SK-N-SH treated with all-trans-retinoic acid at 6 μM for 48 hours (cell line): ENCODE measurements at regions not wholly inside any gene's neighbourhood (a gene's known extent, or its start where the extent isn't known, plus 50 kb on each side); places are given as distances from the start of the nearest gene placed in this dataset.
A peak's percentile ranks its signal among the peaks of the same experiment; 100 is the strongest.

Experiments
- ATAC-seq: fragments of 200-7000 bp; cut with Tn5 transposase; 3 replicates; pipeline ENCODE4 v1.9.1; 2020; ENCODE audit warnings: mild to moderate bottlenecking, moderate library complexity
- ARNTL ChIP-seq: fragments of 450-650 bp; formaldehyde crosslinking; IDR thresholded peaks from 2 replicates; pipeline ENCODE4 v1.5.0; 2020; ENCODE audit warnings: low read depth, mild to moderate bottlenecking, moderate library complexity, borderline replicate concordance
- BACH2 ChIP-seq: fragments of 250-450 bp; sonication (Bioruptor Pico); IDR thresholded peaks from 2 replicates; pipeline ENCODE4 v1.9.0; 2021; ENCODE audit warnings: mild to moderate bottlenecking, borderline replicate concordance
- CREB5 ChIP-seq: fragments of 250-450 bp; sonication (Bioruptor Pico); IDR thresholded peaks from 2 replicates; pipeline ENCODE4 v1.5.1; 2020; ENCODE audit warnings: low read depth, mild to moderate bottlenecking, moderate library complexity
- CSDC2 ChIP-seq: fragments of 250-450 bp; sonication (Bioruptor Pico); IDR thresholded peaks from 2 replicates; pipeline ENCODE4 v1.5.0; 2020; ENCODE audit warnings: mild to moderate bottlenecking, moderate library complexity
- ESRRG ChIP-seq: fragments of 250-450 bp; sonication (Bioruptor Pico); IDR thresholded peaks from 2 replicates; pipeline ENCODE4 v1.6.1; 2021; ENCODE audit warnings: mild to moderate bottlenecking
- GLIS3 ChIP-seq: fragments of 250-450 bp; sonication (Bioruptor Pico); IDR thresholded peaks from 2 replicates; pipeline ENCODE4 v1.5.0; 2020; ENCODE audit warnings: mild to moderate bottlenecking, moderate library complexity
- ISL1 ChIP-seq: fragments of 250-450 bp; sonication (Bioruptor Pico); IDR thresholded peaks from 2 replicates; pipeline ENCODE4 v2.1.2; 2022; ENCODE audit warnings: mild to moderate bottlenecking, moderate library complexity
- OSR1 ChIP-seq: fragments of 250-450 bp; sonication (Bioruptor Pico); IDR thresholded peaks from 2 replicates; pipeline ENCODE4 v1.8.0; 2022; ENCODE audit warnings: moderate library complexity, mild to moderate bottlenecking, inconsistent platforms
- PATZ1 ChIP-seq: fragments of 250-450 bp; sonication (Bioruptor Pico); IDR thresholded peaks from 2 replicates; pipeline ENCODE4 v1.8.0; 2020; ENCODE audit warnings: mild to moderate bottlenecking, moderate library complexity, borderline replicate concordance
- PPARA ChIP-seq: fragments of 250-450 bp; sonication (Bioruptor Pico); IDR thresholded peaks from 2 replicates; pipeline ENCODE4 v1.5.0; 2020; ENCODE audit warnings: mild to moderate bottlenecking, borderline replicate concordance
- RARB ChIP-seq: fragments of 250-450 bp; sonication (Bioruptor Pico); IDR thresholded peaks from 2 replicates; pipeline ENCODE4 v1.8.0; 2021; ENCODE audit warnings: mild to moderate bottlenecking, moderate library complexity
- SNAI2 ChIP-seq: fragments of 250-450 bp; sonication (Bioruptor Pico); IDR thresholded peaks from 2 replicates; pipeline ENCODE4 v1.5.0; 2020; ENCODE audit warnings: mild to moderate bottlenecking, moderate library complexity
- TCF4 ChIP-seq: fragments of 250-450 bp; sonication (Bioruptor Pico); IDR thresholded peaks from 2 replicates; pipeline ENCODE4 v1.8.0; 2021; ENCODE audit warnings: mild to moderate bottlenecking, moderate library complexity, borderline replicate concordance
- TOX ChIP-seq: fragments of 250-450 bp; sonication (Bioruptor Pico); IDR thresholded peaks from 2 replicates; pipeline ENCODE4 v1.8.0; 2021; ENCODE audit warnings: mild to moderate bottlenecking, moderate library complexity, borderline replicate concordance
- ZC3H10 ChIP-seq: fragments of 250-450 bp; sonication (Bioruptor Pico); IDR thresholded peaks from 2 replicates; pipeline ENCODE4 v1.5.1; 2021; ENCODE audit warnings: mild to moderate bottlenecking, moderate library complexity
- ZFP3 ChIP-seq: fragments of 250-450 bp; sonication (Bioruptor Pico); IDR thresholded peaks from 2 replicates; pipeline ENCODE4 v1.5.0; 2020; ENCODE audit warnings: mild to moderate bottlenecking, moderate library complexity
- ZFP30 ChIP-seq: fragments of 450-650 bp; formaldehyde crosslinking; IDR thresholded peaks from 2 replicates; pipeline ENCODE4 v1.5.0; 2022; ENCODE audit warnings: mild to moderate bottlenecking, moderate library complexity
- ZNF565 ChIP-seq: fragments of 450-650 bp; formaldehyde crosslinking; conservative IDR thresholded peaks from 2 replicates; pipeline ENCODE4 v1.5.0; 2020; ENCODE audit warnings: low read depth, mild to moderate bottlenecking, moderate library complexity
- ZNF70 ChIP-seq: fragments of 450-650 bp; formaldehyde crosslinking; IDR thresholded peaks from 2 replicates; pipeline ENCODE4 v1.5.0; 2020; ENCODE audit warnings: mild to moderate bottlenecking, moderate library complexity
- ZNF8 ChIP-seq: fragments of 450-650 bp; formaldehyde crosslinking; IDR thresholded peaks from 2 replicates; pipeline ENCODE4 v1.5.0; 2020; ENCODE audit warnings: mild to moderate bottlenecking, moderate library complexity
- TF ChIP-seq, protein P1 (sequence below): fragments of 250-450 bp; sonication (Bioruptor Pico); IDR thresholded peaks from 2 replicates; pipeline ENCODE4 v1.8.0; 2021; ENCODE audit warnings: low read depth, mild to moderate bottlenecking, moderate library complexity, borderline replicate concordance
- TF ChIP-seq, protein P2 (sequence below): fragments of 250-450 bp; sonication (Bioruptor Pico); IDR thresholded peaks from 2 replicates; pipeline ENCODE4 v1.5.1; 2021; ENCODE audit warnings: mild to moderate bottlenecking, moderate library complexity
- TF ChIP-seq, protein P3 (sequence below): fragments of 250-450 bp; sonication (Bioruptor Pico); IDR thresholded peaks from 2 replicates; pipeline ENCODE4 v1.5.0; 2020; ENCODE audit warnings: mild to moderate bottlenecking, moderate library complexity

DNA sequence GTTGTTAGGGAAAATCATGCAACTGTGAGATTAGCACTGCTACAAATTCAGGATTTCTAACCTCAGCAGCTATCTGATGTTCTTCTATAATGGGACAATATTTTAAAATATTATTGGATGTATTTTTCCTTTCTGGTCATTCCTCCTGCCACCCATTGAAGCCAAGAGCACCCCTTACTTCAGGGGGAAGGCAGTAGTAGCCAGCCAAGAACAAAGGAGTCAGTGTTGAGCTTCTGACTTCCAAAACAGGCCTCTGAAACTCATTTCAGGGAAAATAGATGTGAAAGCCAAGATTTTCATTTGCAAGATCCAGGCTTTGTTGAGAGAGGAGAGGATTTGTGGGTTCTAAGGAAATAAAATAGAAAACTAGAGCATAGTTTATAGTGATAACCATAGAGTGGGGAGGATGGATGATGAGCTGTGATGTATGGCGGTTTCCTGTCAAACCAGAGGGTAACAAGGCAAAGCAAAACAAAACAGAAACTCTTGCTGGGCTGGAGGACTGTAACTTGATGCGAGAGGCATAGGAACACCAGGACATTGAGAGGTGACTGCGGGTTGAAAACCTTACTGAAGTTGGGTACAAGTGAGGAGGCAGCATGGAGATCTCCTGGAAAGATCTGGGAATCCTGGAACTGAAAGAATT lies 173.7 kb upstream of the LEF1 start:
- TF ChIP-seq OSR1 (no peak), ZFP3 (CRISPR knock-in tag) (no peak), CREB5 (CRISPR knock-in tag) (no peak), ESRRG (CRISPR knock-in tag) (no peak), TOX (CRISPR knock-in tag) (no peak), PATZ1 (CRISPR knock-in tag) (no peak), ZC3H10 (CRISPR knock-in tag) (no peak)
- TF ChIP-seq, protein P1, sequence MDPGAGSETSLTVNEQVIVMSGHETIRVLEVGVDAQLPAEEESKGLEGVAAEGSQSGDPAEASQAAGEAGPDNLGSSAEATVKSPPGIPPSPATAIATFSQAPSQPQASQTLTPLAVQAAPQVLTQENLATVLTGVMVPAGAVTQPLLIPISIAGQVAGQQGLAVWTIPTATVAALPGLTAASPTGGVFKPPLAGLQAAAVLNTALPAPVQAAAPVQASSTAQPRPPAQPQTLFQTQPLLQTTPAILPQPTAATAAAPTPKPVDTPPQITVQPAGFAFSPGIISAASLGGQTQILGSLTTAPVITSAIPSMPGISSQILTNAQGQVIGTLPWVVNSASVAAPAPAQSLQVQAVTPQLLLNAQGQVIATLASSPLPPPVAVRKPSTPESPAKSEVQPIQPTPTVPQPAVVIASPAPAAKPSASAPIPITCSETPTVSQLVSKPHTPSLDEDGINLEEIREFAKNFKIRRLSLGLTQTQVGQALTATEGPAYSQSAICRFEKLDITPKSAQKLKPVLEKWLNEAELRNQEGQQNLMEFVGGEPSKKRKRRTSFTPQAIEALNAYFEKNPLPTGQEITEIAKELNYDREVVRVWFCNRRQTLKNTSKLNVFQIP (CRISPR knock-in tag) = no peak
- TF ChIP-seq, all 23 proteins: peak for 0
- ATAC-seq = no peak

DNA sequence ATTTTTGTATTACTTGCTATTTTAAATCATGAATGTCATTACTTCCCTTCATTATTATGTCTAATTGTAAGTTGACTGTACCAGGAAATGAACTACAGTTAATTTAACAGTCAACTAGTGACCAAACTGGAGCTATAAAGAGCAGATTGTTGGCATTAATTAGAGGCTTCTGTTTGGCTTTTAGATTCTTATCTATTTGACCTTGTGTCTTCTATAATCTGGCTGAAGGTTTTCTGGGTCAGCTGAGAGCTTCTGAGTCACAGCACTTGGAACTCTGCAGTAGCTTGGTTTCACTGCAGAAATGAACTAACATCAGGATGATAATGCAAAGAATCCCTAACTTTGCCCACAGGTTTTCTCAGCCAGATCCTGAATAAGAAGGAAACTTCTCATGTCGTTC lies 169.2 kb upstream of the LEF1 start:
- TF ChIP-seq PPARA (no peak), BACH2 (CRISPR knock-in tag) (no peak), ZC3H10 (CRISPR knock-in tag) (no peak), CREB5 (CRISPR knock-in tag) (no peak), ZNF70 (CRISPR knock-in tag) (peak; percentile 32; the same call in 1 of the 2 replicates), ZFP30 (CRISPR knock-in tag) (no peak), ARNTL (CRISPR knock-in tag) (no peak), TOX (CRISPR knock-in tag) (no peak), RARB (CRISPR knock-in tag) (no peak), OSR1 (no peak), CSDC2 (CRISPR knock-in tag) (no peak), ISL1 (CRISPR knock-in tag) (peak; percentile 74), ESRRG (CRISPR knock-in tag) (peak; percentile 69; the same call in 1 of the 2 replicates), ZNF565 (CRISPR knock-in tag) (no peak), ZFP3 (CRISPR knock-in tag) (0 out of 2 replicates have a peak, but pooled peaks have one; percentile 19), ZNF8 (CRISPR knock-in tag) (no peak), PATZ1 (CRISPR knock-in tag) (no peak), SNAI2 (CRISPR knock-in tag) (no peak), GLIS3 (CRISPR knock-in tag) (no peak), TCF4 (CRISPR knock-in tag) (peak; percentile 90)
- TF ChIP-seq, protein P1 (CRISPR knock-in tag) = no peak
- TF ChIP-seq, protein P2, sequence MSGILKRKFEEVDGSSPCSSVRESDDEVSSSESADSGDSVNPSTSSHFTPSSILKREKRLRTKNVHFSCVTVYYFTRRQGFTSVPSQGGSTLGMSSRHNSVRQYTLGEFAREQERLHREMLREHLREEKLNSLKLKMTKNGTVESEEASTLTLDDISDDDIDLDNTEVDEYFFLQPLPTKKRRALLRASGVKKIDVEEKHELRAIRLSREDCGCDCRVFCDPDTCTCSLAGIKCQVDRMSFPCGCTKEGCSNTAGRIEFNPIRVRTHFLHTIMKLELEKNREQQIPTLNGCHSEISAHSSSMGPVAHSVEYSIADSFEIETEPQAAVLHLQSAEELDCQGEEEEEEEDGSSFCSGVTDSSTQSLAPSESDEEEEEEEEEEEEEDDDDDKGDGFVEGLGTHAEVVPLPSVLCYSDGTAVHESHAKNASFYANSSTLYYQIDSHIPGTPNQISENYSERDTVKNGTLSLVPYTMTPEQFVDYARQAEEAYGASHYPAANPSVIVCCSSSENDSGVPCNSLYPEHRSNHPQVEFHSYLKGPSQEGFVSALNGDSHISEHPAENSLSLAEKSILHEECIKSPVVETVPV (CRISPR knock-in tag) = no peak
- TF ChIP-seq, protein P3, sequence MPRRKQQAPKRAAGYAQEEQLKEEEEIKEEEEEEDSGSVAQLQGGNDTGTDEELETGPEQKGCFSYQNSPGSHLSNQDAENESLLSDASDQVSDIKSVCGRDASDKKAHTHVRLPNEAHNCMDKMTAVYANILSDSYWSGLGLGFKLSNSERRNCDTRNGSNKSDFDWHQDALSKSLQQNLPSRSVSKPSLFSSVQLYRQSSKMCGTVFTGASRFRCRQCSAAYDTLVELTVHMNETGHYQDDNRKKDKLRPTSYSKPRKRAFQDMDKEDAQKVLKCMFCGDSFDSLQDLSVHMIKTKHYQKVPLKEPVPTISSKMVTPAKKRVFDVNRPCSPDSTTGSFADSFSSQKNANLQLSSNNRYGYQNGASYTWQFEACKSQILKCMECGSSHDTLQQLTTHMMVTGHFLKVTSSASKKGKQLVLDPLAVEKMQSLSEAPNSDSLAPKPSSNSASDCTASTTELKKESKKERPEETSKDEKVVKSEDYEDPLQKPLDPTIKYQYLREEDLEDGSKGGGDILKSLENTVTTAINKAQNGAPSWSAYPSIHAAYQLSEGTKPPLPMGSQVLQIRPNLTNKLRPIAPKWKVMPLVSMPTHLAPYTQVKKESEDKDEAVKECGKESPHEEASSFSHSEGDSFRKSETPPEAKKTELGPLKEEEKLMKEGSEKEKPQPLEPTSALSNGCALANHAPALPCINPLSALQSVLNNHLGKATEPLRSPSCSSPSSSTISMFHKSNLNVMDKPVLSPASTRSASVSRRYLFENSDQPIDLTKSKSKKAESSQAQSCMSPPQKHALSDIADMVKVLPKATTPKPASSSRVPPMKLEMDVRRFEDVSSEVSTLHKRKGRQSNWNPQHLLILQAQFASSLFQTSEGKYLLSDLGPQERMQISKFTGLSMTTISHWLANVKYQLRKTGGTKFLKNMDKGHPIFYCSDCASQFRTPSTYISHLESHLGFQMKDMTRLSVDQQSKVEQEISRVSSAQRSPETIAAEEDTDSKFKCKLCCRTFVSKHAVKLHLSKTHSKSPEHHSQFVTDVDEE (CRISPR knock-in tag) = peak; percentile 65; the same call in 1 of the 2 replicates
- no peak; the same call in 2 of the 3 replicates for ATAC-seq
